ENCODE measurements at regions not wholly inside any gene's neighbourhood (a gene's known extent, or its start where the extent isn't known, plus 50 kb on each side); places are given as distances from the start of the nearest gene placed in this dataset.

- Histone ChIP-seq H3K9me3 (ENCODE audit: control insufficient read depth, insufficient read depth, low read length) (no peaks in the 10 kb centered on the region; the same call in 1 of the 2 replicates), H3K4me1 (ENCODE audit: insufficient read depth, low read length) (no peaks in the 10 kb centered on the region), H3K9ac (ENCODE audit: low read depth, low read length) (no peak overlapping the region), H3K36me3 (ENCODE audit: insufficient read depth, low read length) (no peaks in the 10 kb centered on the region)
Measured at GRCh38 chr17:79350533-79350932, 260.3 kb downstream of the RBFOX3 start.

DNA sequence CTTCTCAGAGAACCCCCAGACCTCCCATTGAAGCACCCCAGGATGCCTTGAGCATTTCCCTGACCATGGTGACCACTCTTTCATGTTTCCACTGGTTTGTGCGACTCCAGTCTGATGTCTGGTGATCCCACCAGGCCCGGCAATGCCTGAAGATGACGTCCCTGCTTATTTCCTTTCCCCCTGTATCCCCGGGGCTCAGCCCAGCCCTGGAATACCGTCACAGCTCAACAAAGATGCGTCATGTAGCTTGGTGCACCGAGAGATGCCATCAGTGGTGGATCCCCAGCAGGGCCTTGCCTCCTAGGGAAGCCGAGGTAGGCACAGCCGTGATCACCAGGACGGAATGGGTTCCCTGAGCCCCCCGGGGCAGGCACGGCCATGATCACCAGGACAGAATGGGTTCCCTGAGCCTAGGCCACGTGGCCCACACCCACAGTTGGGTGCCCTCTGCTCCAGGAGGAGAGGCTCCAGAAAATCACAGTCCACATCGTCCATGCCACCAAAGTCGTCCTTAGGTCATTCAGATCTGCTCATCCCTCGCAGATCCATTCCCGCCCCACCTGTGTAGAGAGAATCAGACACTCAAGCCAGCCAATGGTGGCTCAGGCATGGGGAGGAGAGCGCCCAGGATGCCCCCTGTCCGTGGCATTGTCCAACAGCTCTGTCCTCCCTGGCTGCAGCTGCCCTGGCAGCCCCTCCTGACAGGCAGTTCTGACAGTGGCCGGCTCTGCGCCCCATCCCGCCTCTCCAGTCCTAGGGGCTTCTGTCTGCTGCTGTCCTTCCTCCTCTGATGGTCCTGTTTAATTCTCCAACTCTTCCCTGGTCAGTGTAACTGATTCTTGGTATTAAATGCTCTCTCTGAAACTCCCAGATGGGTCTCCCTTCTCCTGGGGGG, 261.1 kb downstream of the RBFOX3 start:
- Histone ChIP-seq H3K36me3 (ENCODE audit: insufficient read depth, low read length) (no peaks in the 10 kb centered on the region), H3K9me3 (ENCODE audit: control insufficient read depth, insufficient read depth, low read length) (peaks cover 3% of the 10 kb centered on the region; the same call in 1 of the 2 replicates), H3K9ac (ENCODE audit: low read depth, low read length) (no peak overlapping the region), H3K4me1 (ENCODE audit: insufficient read depth, low read length) (no peaks in the 10 kb centered on the region)

- H3K9me3 ChIP-seq (ENCODE audit: control insufficient read depth, insufficient read depth, low read length) = 0 out of 2 replicates have a peak, but pooled peaks cover 3% of the 10 kb centered on the region
- H3K9ac ChIP-seq (ENCODE audit: low read depth, low read length) = no peak overlapping the region
- no peaks in the 10 kb centered on the region; the same call in 1 of the 2 replicates for H3K4me1 ChIP-seq (ENCODE audit: insufficient read depth, low read length)
- H3K36me3 ChIP-seq (ENCODE audit: insufficient read depth, low read length) = no peaks in the 10 kb centered on the region
Measured at GRCh38 chr17:79342376-79342775, 267.8 kb downstream of the ENGASE start.

DNA sequence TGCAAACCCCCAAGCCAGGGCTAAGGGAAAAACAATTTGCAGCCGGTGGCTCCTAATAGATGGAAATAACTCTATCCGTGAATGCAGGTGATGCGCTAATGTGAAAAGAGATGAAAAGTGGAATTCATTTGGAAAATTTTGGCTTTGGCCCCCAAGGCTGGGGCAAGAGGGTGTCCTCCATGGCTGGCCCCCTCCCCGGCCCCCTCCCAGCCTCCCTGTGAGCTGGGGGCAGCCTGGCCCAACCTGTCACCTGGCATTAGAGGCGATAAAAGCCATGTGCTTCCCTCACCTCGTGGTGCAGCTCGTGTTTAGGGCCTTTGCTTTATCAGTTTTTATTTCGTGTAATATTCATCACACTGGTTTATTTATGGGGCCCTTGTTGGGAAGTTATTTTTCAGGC, 267.2 kb downstream of the ENGASE start:
- Histone ChIP-seq H3K9ac (ENCODE audit: low read depth, low read length) (no peak overlapping the region), H3K4me1 (ENCODE audit: insufficient read depth, low read length) (no peaks in the 10 kb centered on the region; the same call in 1 of the 2 replicates), H3K36me3 (ENCODE audit: insufficient read depth, low read length) (no peaks in the 10 kb centered on the region), H3K9me3 (ENCODE audit: control insufficient read depth, insufficient read depth, low read length) (0 out of 2 replicates have a peak, but pooled peaks cover 3% of the 10 kb centered on the region)

GRCh38 chr17:79341222-79341780, 266.7 kb downstream of the ENGASE start:
- no peaks in the 10 kb centered on the region for H3K36me3 ChIP-seq (ENCODE audit: insufficient read depth, low read length)
- H3K9me3 ChIP-seq (ENCODE audit: control insufficient read depth, insufficient read depth, low read length) = 0 out of 2 replicates have a peak, but pooled peaks cover 3% of the 10 kb centered on the region
- no peaks in the 10 kb centered on the region; the same call in 1 of the 2 replicates for H3K4me1 ChIP-seq (ENCODE audit: insufficient read depth, low read length)
- H3K9ac ChIP-seq (ENCODE audit: low read depth, low read length) = no peak overlapping the region

GRCh38 chr17:79340333-79341221, 266.0 kb downstream of the ENGASE start:
- Histone ChIP-seq H3K9ac (ENCODE audit: low read depth, low read length) (no peak overlapping the region), H3K9me3 (ENCODE audit: control insufficient read depth, insufficient read depth, low read length) (0 out of 2 replicates have a peak, but pooled peaks cover 3% of the 10 kb centered on the region), H3K4me1 (ENCODE audit: insufficient read depth, low read length) (no peaks in the 10 kb centered on the region; the same call in 1 of the 2 replicates), H3K36me3 (ENCODE audit: insufficient read depth, low read length) (no peaks in the 10 kb centered on the region)

GRCh38 chr17:79339321-79339720, 264.7 kb downstream of the ENGASE start:
- no peak overlapping the region for H3K9ac ChIP-seq (ENCODE audit: low read depth, low read length)
- no peaks in the 10 kb centered on the region; the same call in 1 of the 2 replicates for H3K4me1 ChIP-seq (ENCODE audit: insufficient read depth, low read length)
- H3K9me3 ChIP-seq (ENCODE audit: control insufficient read depth, insufficient read depth, low read length) = no peaks in the 10 kb centered on the region
- H3K36me3 ChIP-seq (ENCODE audit: insufficient read depth, low read length) = no peaks in the 10 kb centered on the region

DNA sequence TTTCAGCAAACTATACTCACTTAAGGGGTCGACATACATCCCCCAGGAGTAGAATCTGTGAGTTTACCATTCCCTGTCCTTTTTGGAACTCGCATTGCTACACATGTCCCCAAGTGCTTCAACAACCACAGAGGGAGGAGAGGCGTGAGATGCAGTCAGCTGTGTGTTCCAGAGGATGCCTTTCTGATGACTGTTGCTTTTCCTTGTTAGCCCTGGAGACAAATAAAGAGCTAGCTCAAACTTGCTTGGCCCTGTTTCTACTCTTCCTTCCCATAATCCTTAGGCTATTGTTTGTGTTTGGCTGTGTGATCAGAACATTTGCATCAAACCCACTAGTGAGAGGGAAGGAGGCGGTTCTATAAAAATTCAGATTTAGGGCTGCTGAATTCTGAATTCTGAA, 264.0 kb downstream of the ENGASE start:
- H3K9ac ChIP-seq (ENCODE audit: low read depth, low read length) = no peak overlapping the region
- H3K36me3 ChIP-seq (ENCODE audit: insufficient read depth, low read length) = no peaks in the 10 kb centered on the region
- H3K4me1 ChIP-seq (ENCODE audit: insufficient read depth, low read length) = no peaks in the 10 kb centered on the region; the same call in 1 of the 2 replicates
- no peaks in the 10 kb centered on the region for H3K9me3 ChIP-seq (ENCODE audit: control insufficient read depth, insufficient read depth, low read length)

DNA sequence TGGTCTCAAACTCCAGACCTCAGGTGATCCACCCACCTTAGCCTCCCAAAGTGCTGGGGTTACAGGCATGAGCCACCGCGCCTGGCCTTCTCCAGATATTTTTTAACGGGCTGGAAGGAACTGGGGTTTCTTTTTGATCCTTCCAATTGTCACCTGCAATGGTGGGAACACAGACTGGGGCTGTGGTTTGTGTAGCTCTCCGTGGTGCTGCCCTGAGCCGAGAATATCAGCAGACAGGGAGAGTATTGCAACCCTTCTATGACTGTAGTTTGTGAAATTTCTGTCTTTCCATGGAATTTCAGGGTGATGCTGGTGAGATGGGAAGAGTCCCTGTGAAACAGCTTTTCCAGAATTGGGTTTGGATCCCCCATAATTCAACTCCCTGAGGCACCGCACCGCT, 263.5 kb downstream of the ENGASE start:
- Histone ChIP-seq H3K9ac (ENCODE audit: low read depth, low read length) (no peak overlapping the region), H3K36me3 (ENCODE audit: insufficient read depth, low read length) (no peaks in the 10 kb centered on the region), H3K4me1 (ENCODE audit: insufficient read depth, low read length) (no peaks in the 10 kb centered on the region; the same call in 1 of the 2 replicates), H3K9me3 (ENCODE audit: control insufficient read depth, insufficient read depth, low read length) (no peaks in the 10 kb centered on the region)

DNA sequence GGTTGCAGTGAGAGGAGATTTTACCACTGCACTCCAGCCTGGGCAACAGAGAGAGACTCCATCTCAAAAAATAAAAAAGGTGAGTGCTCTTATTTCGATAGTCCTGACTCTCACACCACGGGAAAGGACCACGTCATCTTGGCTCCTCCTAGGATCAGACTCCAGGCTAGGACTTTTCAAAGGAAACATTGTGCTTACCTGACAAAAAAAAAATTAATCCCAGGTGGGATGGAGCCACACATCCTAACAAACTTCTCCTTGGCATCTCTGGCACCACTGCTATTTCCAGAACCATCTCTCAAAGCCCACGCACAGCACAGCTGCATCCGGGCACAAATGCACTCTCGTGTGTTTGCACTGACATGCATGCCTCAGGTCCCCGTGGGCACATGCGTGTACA, 262.4 kb downstream of the ENGASE start:
- Histone ChIP-seq H3K9me3 (ENCODE audit: control insufficient read depth, insufficient read depth, low read length) (no peaks in the 10 kb centered on the region), H3K36me3 (ENCODE audit: insufficient read depth, low read length) (no peaks in the 10 kb centered on the region), H3K4me1 (ENCODE audit: insufficient read depth, low read length) (no peaks in the 10 kb centered on the region; the same call in 1 of the 2 replicates), H3K9ac (ENCODE audit: low read depth, low read length) (no peak overlapping the region)

GRCh38 chr17:79335456-79335855, 260.8 kb downstream of the ENGASE start:
- H3K4me1 ChIP-seq (ENCODE audit: insufficient read depth, low read length) = no peaks in the 10 kb centered on the region; the same call in 1 of the 2 replicates
- H3K36me3 ChIP-seq (ENCODE audit: insufficient read depth, low read length) = no peaks in the 10 kb centered on the region
- H3K9ac ChIP-seq (ENCODE audit: low read depth, low read length) = no peak overlapping the region
- no peaks in the 10 kb centered on the region for H3K9me3 ChIP-seq (ENCODE audit: control insufficient read depth, insufficient read depth, low read length)

DNA sequence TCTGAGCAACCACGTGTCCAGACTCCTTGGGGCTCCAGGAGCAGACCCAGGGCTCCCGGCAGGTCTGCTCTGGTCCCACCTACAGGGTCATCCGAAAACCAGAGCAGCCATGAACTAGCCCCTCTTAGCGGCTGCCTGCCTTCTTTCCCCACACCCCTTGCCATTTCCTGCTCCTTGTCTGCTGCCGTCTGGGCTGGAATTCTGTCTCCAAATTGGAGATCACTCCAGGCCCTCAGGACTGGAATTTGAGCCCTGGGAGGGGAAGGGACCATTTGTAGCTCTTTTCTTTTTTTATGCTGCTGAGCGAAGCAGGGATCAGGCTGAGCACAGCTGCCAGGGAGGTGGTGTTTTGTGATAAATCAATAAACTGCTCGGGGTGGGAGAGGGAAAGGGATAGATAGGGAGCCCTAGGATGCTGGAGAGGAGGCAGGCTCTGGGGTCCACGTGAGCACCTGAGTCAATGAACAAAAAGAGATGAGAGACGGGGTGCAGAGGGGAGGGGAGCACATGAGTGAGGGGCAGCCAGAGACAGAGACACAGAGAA, 257.5 kb downstream of the ENGASE start:
- Histone ChIP-seq H3K4me1 (ENCODE audit: insufficient read depth, low read length) (no peaks in the 10 kb centered on the region; the same call in 1 of the 2 replicates), H3K9me3 (ENCODE audit: control insufficient read depth, insufficient read depth, low read length) (no peaks in the 10 kb centered on the region), H3K9ac (ENCODE audit: low read depth, low read length) (no peak overlapping the region), H3K36me3 (ENCODE audit: insufficient read depth, low read length) (no peaks in the 10 kb centered on the region)

GRCh38 chr17:79331492-79331891, 256.9 kb downstream of the ENGASE start:
- H3K36me3 ChIP-seq (ENCODE audit: insufficient read depth, low read length) = no peaks in the 10 kb centered on the region
- no peak overlapping the region for H3K9ac ChIP-seq (ENCODE audit: low read depth, low read length)
- no peaks in the 10 kb centered on the region; the same call in 1 of the 2 replicates for H3K4me1 ChIP-seq (ENCODE audit: insufficient read depth, low read length)
- H3K9me3 ChIP-seq (ENCODE audit: control insufficient read depth, insufficient read depth, low read length) = no peaks in the 10 kb centered on the region

DNA sequence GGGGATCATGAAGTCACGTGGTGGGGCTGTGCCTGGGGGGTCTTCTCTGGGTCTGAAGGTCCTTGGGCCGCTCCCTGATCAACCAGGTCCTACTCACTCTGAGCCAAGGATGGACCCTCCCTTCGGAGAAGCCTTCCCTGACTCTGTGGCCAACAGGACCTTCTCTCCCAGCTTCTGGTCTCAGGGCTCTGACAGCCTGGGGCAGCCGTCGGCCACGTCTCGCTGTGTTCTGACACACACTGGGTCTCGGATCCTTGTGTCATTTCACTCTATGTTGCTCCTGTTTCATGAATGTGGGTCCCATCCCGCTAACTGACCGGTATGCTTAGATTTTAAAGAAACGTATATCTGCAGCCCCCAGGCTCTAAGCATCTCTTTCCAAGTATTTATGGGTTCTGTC, 256.1 kb downstream of the ENGASE start:
- H3K36me3 ChIP-seq (ENCODE audit: insufficient read depth, low read length) = no peaks in the 10 kb centered on the region

More for the DNA sequence above, 256.1 kb downstream of the ENGASE start:
- no peaks in the 10 kb centered on the region for H3K9me3 ChIP-seq (ENCODE audit: control insufficient read depth, insufficient read depth, low read length)
- H3K9ac ChIP-seq (ENCODE audit: low read depth, low read length) = no peak overlapping the region
- no peaks in the 10 kb centered on the region; the same call in 1 of the 2 replicates for H3K4me1 ChIP-seq (ENCODE audit: insufficient read depth, low read length)
